ENCODE measurements at regions not wholly inside any gene's neighbourhood (a gene's known extent, or its start where the extent isn't known, plus 50 kb on each side); places are given as distances from the start of the nearest gene placed in this dataset.

DNA sequence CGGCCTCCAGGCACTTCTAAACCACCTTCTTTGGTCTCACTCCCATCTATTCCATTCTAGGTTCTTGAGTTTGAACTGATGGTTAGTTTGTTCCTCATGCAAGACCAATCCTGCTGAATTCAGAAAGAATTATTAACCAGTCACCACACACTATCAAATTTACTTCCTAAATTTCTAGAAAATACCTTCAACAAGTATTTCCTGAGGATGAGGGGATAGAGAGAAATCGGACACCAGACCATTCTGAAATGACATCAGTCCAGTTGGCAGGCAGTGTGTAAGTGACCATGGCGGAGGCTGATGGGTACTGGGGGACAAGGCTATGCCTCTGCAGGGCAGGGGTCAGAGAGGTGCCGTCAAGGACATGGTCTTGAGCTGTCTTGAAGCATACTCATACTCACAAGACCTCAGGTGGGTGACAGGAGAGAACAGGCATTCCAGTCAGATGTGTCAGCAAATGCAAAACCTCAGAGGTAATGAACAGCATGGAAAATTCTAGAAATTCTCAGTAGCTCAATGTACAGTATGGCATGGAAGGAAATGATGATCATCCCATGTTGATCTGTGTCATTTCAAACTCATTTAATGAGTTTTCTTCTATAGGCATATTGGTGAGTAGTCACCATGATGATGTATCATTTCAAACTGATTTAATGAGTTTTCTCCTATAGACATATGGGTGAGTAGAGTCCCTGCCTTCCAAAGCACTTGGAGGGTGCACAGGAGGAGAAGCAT, 119.6 kb downstream of the DDX1 start:
- Histone ChIP-seq H3K9me3 (ENCODE audit: control insufficient read depth, low read length) (no peaks in the 10 kb centered on the region), H3K4me1 (ENCODE audit: control insufficient read depth, insufficient read depth, low read length, poor library complexity, severe bottlenecking) (peaks cover 3% of the 10 kb centered on the region), H3K27ac (ENCODE audit: low read depth, low read length, severe bottlenecking) (no peak overlapping the region), H3K4me3 (ENCODE audit: extremely low read depth, insufficient read depth, low read length, poor library complexity, severe bottlenecking) (no peak overlapping the region), H3K36me3 (ENCODE audit: control insufficient read depth, insufficient read depth, low read length) (no peaks in the 10 kb centered on the region)
- 90 to 94% methylated on average over 2 to 3 of the region's 4 CpGs for WGBS, 2 experiments (ENCODE audit: insufficient coverage in 2 of 2)

- H3K27ac ChIP-seq (ENCODE audit: low read depth, low read length, severe bottlenecking): no peak overlapping the region
- peaks cover 3% of the 10 kb centered on the region for H3K4me1 ChIP-seq (ENCODE audit: control insufficient read depth, insufficient read depth, low read length, poor library complexity, severe bottlenecking)
- no peaks in the 10 kb centered on the region for H3K9me3 ChIP-seq (ENCODE audit: control insufficient read depth, low read length)
- no peaks in the 10 kb centered on the region for H3K36me3 ChIP-seq (ENCODE audit: control insufficient read depth, insufficient read depth, low read length)
- 82 to 96% methylated on average over 4 to 5 of the region's 7 CpGs for WGBS, 2 experiments (ENCODE audit: insufficient coverage in 2 of 2)
- no peak overlapping the region for H3K4me3 ChIP-seq (ENCODE audit: extremely low read depth, insufficient read depth, low read length, poor library complexity, severe bottlenecking)
Observed at GRCh38 chr2:15712551-15713342, 121.1 kb downstream of the DDX1 start.

DNA sequence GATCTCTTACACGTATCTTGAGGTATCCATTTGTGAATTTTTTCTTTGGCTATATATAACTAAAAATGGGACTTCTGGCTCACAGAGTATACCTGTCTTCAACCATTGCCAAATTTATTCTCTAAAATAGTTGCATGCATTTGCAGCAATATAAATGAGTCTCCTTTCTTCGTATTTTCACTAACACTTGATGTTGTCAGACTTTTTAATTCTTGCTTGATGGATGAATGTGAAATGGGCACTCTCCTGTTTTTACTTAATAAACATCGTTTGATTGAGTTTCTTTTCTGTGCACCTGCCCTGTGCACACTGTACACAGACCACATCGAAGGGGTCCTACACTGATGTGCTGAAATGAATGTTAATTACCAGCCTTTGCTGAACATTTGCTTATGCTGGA, 121.8 kb downstream of the DDX1 start:
- 86 to 100% methylated on average over 1 to 2 of the region's 4 CpGs for WGBS, 2 experiments (ENCODE audit: insufficient coverage in 2 of 2)

DNA sequence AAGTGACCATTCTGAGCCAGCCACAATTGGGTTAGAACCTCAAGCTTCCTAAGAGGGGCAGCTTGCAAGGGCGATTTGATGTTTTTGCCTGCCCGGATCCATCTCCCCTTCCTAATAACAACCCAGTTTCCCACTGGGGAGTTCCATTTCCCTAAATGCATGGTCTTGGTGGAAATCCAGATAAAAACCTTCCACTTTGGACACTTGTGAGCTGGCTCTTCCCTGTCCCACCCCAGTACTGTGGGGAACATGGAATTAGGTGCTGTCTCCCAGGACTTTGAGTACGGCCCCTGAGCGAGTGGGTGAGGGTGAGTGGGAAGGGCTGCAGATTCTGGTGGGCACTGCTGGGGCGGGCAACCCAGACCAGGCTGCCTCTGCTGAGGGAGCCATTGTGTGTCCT, 122.3 kb downstream of the DDX1 start:
- H3K9me3 ChIP-seq (ENCODE audit: control insufficient read depth, low read length): no peaks in the 10 kb centered on the region
- 90 to 96% methylated on average over 2 to 4 of the region's 5 CpGs for WGBS, 2 experiments (ENCODE audit: insufficient coverage in 2 of 2)
- H3K4me1 ChIP-seq (ENCODE audit: control insufficient read depth, insufficient read depth, low read length, poor library complexity, severe bottlenecking): peaks cover 3% of the 10 kb centered on the region
- no peaks in the 10 kb centered on the region for H3K36me3 ChIP-seq (ENCODE audit: control insufficient read depth, insufficient read depth, low read length)
- no peak overlapping the region for H3K4me3 ChIP-seq (ENCODE audit: extremely low read depth, insufficient read depth, low read length, poor library complexity, severe bottlenecking)
- H3K27ac ChIP-seq (ENCODE audit: low read depth, low read length, severe bottlenecking): no peak overlapping the region

More for the DNA sequence above, 121.8 kb downstream of the DDX1 start:
- peaks cover 3% of the 10 kb centered on the region for H3K4me1 ChIP-seq (ENCODE audit: control insufficient read depth, insufficient read depth, low read length, poor library complexity, severe bottlenecking)
- H3K9me3 ChIP-seq (ENCODE audit: control insufficient read depth, low read length): no peaks in the 10 kb centered on the region
- no peak overlapping the region for H3K4me3 ChIP-seq (ENCODE audit: extremely low read depth, insufficient read depth, low read length, poor library complexity, severe bottlenecking)
- no peak overlapping the region for H3K27ac ChIP-seq (ENCODE audit: low read depth, low read length, severe bottlenecking)
- H3K36me3 ChIP-seq (ENCODE audit: control insufficient read depth, insufficient read depth, low read length): no peaks in the 10 kb centered on the region

DNA sequence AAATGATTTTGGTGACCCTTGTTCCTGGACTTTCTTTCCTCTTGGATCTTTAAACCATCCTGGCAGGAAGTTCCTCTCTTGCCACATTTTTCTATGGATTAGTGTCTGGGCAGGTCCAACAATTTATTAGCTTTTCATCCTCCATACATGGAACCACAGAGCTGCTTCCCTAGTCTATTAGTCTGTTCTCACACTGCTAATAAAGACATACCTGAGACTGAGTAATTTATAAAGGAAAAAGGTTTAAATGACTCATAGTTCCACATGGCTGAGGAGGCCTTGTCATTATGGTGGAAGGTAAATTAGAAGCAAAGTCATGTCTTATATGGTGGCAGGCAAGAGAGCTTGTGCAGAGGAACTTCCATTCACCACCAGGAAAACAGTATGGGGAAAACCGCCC, 122.9 kb downstream of the DDX1 start:
- Histone ChIP-seq H3K36me3 (ENCODE audit: control insufficient read depth, insufficient read depth, low read length) (no peaks in the 10 kb centered on the region), H3K27ac (ENCODE audit: low read depth, low read length, severe bottlenecking) (no peak overlapping the region), H3K9me3 (ENCODE audit: control insufficient read depth, low read length) (no peaks in the 10 kb centered on the region), H3K4me3 (ENCODE audit: extremely low read depth, insufficient read depth, low read length, poor library complexity, severe bottlenecking) (no peak overlapping the region), H3K4me1 (ENCODE audit: control insufficient read depth, insufficient read depth, low read length, poor library complexity, severe bottlenecking) (no peaks in the 10 kb centered on the region)
- WGBS, 2 experiments (ENCODE audit: insufficient coverage in 2 of 2): 100% methylated on average over 1 of the region's 1 CpG; no CpG with 5 or more reads in 1 of the 2 experiments

DNA sequence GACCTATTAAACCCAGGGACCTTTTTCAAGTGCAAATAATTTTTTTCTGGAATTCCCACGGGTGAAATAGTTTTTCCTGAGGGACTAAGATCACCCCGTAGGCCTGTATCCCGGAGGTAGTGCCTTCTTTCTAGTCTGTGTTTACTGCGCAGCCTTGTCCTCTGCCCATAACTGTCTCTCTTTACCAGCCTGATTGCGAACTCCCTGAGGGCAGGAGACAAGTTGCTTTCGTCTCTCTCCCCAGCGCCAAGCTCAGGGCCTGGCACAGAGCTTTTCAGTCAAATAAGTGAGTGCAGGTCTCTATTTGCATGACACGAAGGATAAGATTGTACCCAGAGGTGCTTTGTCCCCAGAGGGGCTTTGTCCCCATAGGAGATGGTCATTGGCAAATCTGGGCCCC, 123.9 kb downstream of the DDX1 start:
- WGBS, 2 experiments (ENCODE audit: insufficient coverage in 2 of 2): 94 to 96% methylated on average over 8 of the region's 8 CpGs
- no peak overlapping the region for H3K27ac ChIP-seq (ENCODE audit: low read depth, low read length, severe bottlenecking)
- no peaks in the 10 kb centered on the region for H3K4me1 ChIP-seq (ENCODE audit: control insufficient read depth, insufficient read depth, low read length, poor library complexity, severe bottlenecking)
- H3K4me3 ChIP-seq (ENCODE audit: extremely low read depth, insufficient read depth, low read length, poor library complexity, severe bottlenecking): no peak overlapping the region
- H3K36me3 ChIP-seq (ENCODE audit: control insufficient read depth, insufficient read depth, low read length): no peaks in the 10 kb centered on the region
- H3K9me3 ChIP-seq (ENCODE audit: control insufficient read depth, low read length): no peaks in the 10 kb centered on the region

- Histone ChIP-seq H3K4me3 (ENCODE audit: extremely low read depth, insufficient read depth, low read length, poor library complexity, severe bottlenecking) (no peak overlapping the region), H3K36me3 (ENCODE audit: control insufficient read depth, insufficient read depth, low read length) (no peaks in the 10 kb centered on the region), H3K27ac (ENCODE audit: low read depth, low read length, severe bottlenecking) (no peak overlapping the region), H3K4me1 (ENCODE audit: control insufficient read depth, insufficient read depth, low read length, poor library complexity, severe bottlenecking) (no peaks in the 10 kb centered on the region), H3K9me3 (ENCODE audit: control insufficient read depth, low read length) (no peaks in the 10 kb centered on the region)
- WGBS, 2 experiments (ENCODE audit: insufficient coverage in 2 of 2): 78 to 83% methylated on average over 2 to 8 of the region's 8 CpGs
Observed at GRCh38 chr2:15718103-15718943, 126.7 kb downstream of the DDX1 start.

GRCh38 chr2:15718944-15719323, 127.3 kb downstream of the DDX1 start:
- Histone ChIP-seq H3K4me3 (ENCODE audit: extremely low read depth, insufficient read depth, low read length, poor library complexity, severe bottlenecking) (no peak overlapping the region), H3K27ac (ENCODE audit: low read depth, low read length, severe bottlenecking) (no peak overlapping the region), H3K4me1 (ENCODE audit: control insufficient read depth, insufficient read depth, low read length, poor library complexity, severe bottlenecking) (no peaks in the 10 kb centered on the region), H3K9me3 (ENCODE audit: control insufficient read depth, low read length) (no peaks in the 10 kb centered on the region), H3K36me3 (ENCODE audit: control insufficient read depth, insufficient read depth, low read length) (no peaks in the 10 kb centered on the region)
- 86 to 88% methylated on average over 4 to 5 of the region's 6 CpGs for WGBS, 2 experiments (ENCODE audit: insufficient coverage in 2 of 2)

GRCh38 chr2:15719566-15720313, 128.1 kb downstream of the DDX1 start:
- WGBS, 2 experiments (ENCODE audit: insufficient coverage in 2 of 2): 73 to 78% methylated on average over 6 to 7 of the region's 8 CpGs
- no peaks in the 10 kb centered on the region for H3K4me1 ChIP-seq (ENCODE audit: control insufficient read depth, insufficient read depth, low read length, poor library complexity, severe bottlenecking)
- no peaks in the 10 kb centered on the region for H3K36me3 ChIP-seq (ENCODE audit: control insufficient read depth, insufficient read depth, low read length)
- no peak overlapping the region for H3K4me3 ChIP-seq (ENCODE audit: extremely low read depth, insufficient read depth, low read length, poor library complexity, severe bottlenecking)
- H3K27ac ChIP-seq (ENCODE audit: low read depth, low read length, severe bottlenecking): no peak overlapping the region
- no peaks in the 10 kb centered on the region for H3K9me3 ChIP-seq (ENCODE audit: control insufficient read depth, low read length)

Measured in mesodermal cell (in vitro differentiated cells).